Endothelial cell of umbilical vein (primary cell): ENCODE measurements at regions not wholly inside any gene's neighbourhood (a gene's known extent, or its start where the extent isn't known, plus 50 kb on each side); places are given as distances from the start of the nearest gene placed in this dataset.

Experiments
- BruUV-seq: library from RNA; stranded (reverse); fragments of 400-500 nt; replicated peaks from 2 replicates; lab custom pipeline; 2021; lab: Mats Ljungman, UMichigan
- CTCF ChIA-PET: fragments of 300-600, 350-600 bp; sonication (Branson Sonifier 250); formaldehyde crosslinking; loops from one replicate; lab custom pipeline; 2021; ENCODE audit warnings: antibody characterized with exemption, inconsistent platforms; lab: Charles Lee
- POLR2A ChIA-PET: fragments of 300-600, 350-600 bp; sonication (Branson Sonifier 250); formaldehyde crosslinking; loops from one replicate; lab custom pipeline; 2021; ENCODE audit warnings: antibody characterized with exemption, inconsistent platforms; lab: Charles Lee
- DNase-seq: peaks from one replicate; pipeline ENCODE4 v3.0.0-alpha.2; 2011; ENCODE audit warnings: low read depth, low spot score
- FAIRE-seq: peaks from 2 replicates; lab custom pipeline; 2011; peaks lifted over from hg19 to GRCh38; lab: Jason Lieb, UNC
- H2AFZ ChIP-seq: 2 replicates; pipeline ENCODE4 v1.6.0; 2012; ENCODE audit warnings: low read depth, low read length, control low read depth, inconsistent platforms
- H3K27ac ChIP-seq: 2 replicates; pipeline ENCODE4 v1.5.1; 2011; ENCODE audit warnings: low read depth, mild to moderate bottlenecking, control low read depth, low read length, moderate library complexity; ENCODE audit not compliant: insufficient read depth
- H3K27me3 ChIP-seq, 2 experiments: 2 replicates each; pipeline versions ENCODE4 v1.6.0 to v1.6.1; 2011; ENCODE audit warnings: low read length in 2 of 2, mixed read lengths in 1 of 2; ENCODE audit not compliant: control insufficient read depth in 2 of 2, insufficient read depth in 2 of 2
- H3K36me3 ChIP-seq, 2 experiments: 2 replicates in 1 of 2; 3 replicates in 1 of 2; pipeline ENCODE4 v1.5.1; 2011; ENCODE audit warnings: low read length in 2 of 2, mild to moderate bottlenecking in 1 of 2, moderate library complexity in 1 of 2; ENCODE audit not compliant: control insufficient read depth in 2 of 2, insufficient read depth in 2 of 2; ENCODE audit errors: extremely low read depth in 1 of 2
- H3K4me1 ChIP-seq: 3 replicates; pipeline ENCODE4 v1.5.1; 2011; ENCODE audit warnings: mild to moderate bottlenecking, low read length; ENCODE audit not compliant: control insufficient read depth, insufficient read depth; ENCODE audit errors: extremely low read depth
- H3K4me2 ChIP-seq: 2 replicates; pipeline ENCODE4 v1.6.1; 2011; ENCODE audit warnings: low read length, control low read depth, mixed read lengths; ENCODE audit not compliant: insufficient read depth
- H3K4me3 ChIP-seq, 3 experiments: fragments of 200-600 bp in 1 of 3; sonication (generic), shearing (Covaris generic) in 1 of 3; replicated peaks in 1 of 3; 2 replicates each; pipeline ENCODE4 v1.5.1; 2011 to 2016; ENCODE audit warnings: control low read depth in 3 of 3, low read length in 3 of 3, mild to moderate bottlenecking in 2 of 3, inconsistent platforms in 1 of 3, low read depth in 1 of 3, moderate library complexity in 1 of 3; ENCODE audit not compliant: insufficient read depth in 1 of 3
- H3K79me2 ChIP-seq: 2 replicates; pipeline ENCODE4 v1.6.0; 2012; ENCODE audit warnings: low read length, inconsistent platforms; ENCODE audit not compliant: control insufficient read depth, insufficient read depth
- H3K9ac ChIP-seq: replicated peaks from 2 replicates; pipeline ENCODE3; 2011; ENCODE audit warnings: low read length, control low read depth; ENCODE audit not compliant: insufficient read depth; ENCODE audit errors: extremely low read depth
- H3K9me1 ChIP-seq: replicated peaks from 3 replicates; pipeline ENCODE4 v1.6.0; 2011; ENCODE audit warnings: mild to moderate bottlenecking, low read length; ENCODE audit not compliant: control insufficient read depth, insufficient read depth; ENCODE audit errors: extremely low read depth
- H3K9me3 ChIP-seq: replicated peaks from 2 replicates; pipeline ENCODE4 v1.5.1; 2012; ENCODE audit warnings: low read length, inconsistent platforms; ENCODE audit not compliant: control insufficient read depth, insufficient read depth
- H4K20me1 ChIP-seq: replicated peaks from 2 replicates; pipeline ENCODE3; 2011; ENCODE audit warnings: mild to moderate bottlenecking, low read length; ENCODE audit not compliant: control insufficient read depth, insufficient read depth; ENCODE audit errors: extremely low read depth
- CTCF ChIP-seq, 2 donors: IDR thresholded peaks; 1 replicate in 1 of 2; 2 replicates in 1 of 2; pipeline ENCODE4 v1.5.1; 2011; ENCODE audit warnings: low read length in 2 of 2, mild to moderate bottlenecking in 2 of 2, moderate library complexity in 2 of 2, control low read depth in 1 of 2, inconsistent platforms in 1 of 2, low read depth in 1 of 2; ENCODE audit not compliant: insufficient read depth in 1 of 2; ENCODE audit errors: extremely low read depth in 1 of 2
- EZH2 ChIP-seq: IDR thresholded peaks from 2 replicates; pipeline ENCODE4 v1.6.1; 2012; ENCODE audit warnings: borderline replicate concordance, low read depth, mild to moderate bottlenecking, moderate library complexity, low read length, inconsistent platforms; ENCODE audit not compliant: severe bottlenecking
- GATA2 ChIP-seq: IDR thresholded peaks from 2 replicates; pipeline ENCODE4 v1.7.0; 2011; ENCODE audit warnings: low read depth, mild to moderate bottlenecking, moderate library complexity, mixed read lengths, low read length; ENCODE audit not compliant: insufficient read length, insufficient read depth
- MYC ChIP-seq: IDR thresholded peaks from one replicate; pipeline ENCODE4 v1.6.1; 2011; ENCODE audit warnings: mild to moderate bottlenecking, low read depth, low read length
- POLR2A ChIP-seq: IDR thresholded peaks from 2 replicates; pipeline ENCODE4 v1.6.1; 2012; ENCODE audit warnings: low read depth, mild to moderate bottlenecking, control low read depth, low read length
- dilution Hi-C: fragments of 300-500 bp; cut with MboI; formaldehyde crosslinking; loops from one replicate; pipeline ENCODE4 v1.15.0; 2019; ENCODE audit warnings: low sequenced_read_pairs; ENCODE audit not compliant: extremely low pct_ligation_motif_present
- intact Hi-C: fragments of 100-400 bp; cut with micrococcal nuclease; formaldehyde crosslinking; loops from one replicate; pipeline ENCODE4 v1.10.0; 2022

- no peaks in the 10 kb centered on the region for H3K27me3 ChIP-seq
- H3K36me3 ChIP-seq = no peaks in the 10 kb centered on the region
- intact Hi-C loops = no loop called here
- FAIRE-seq (no peak), DNase-seq (no peak)
- CTCF ChIA-PET = no interaction called here
- H3K9me3 ChIP-seq = no peaks in the 10 kb centered on the region
- no peaks in the 10 kb centered on the region for H3K9me1 ChIP-seq
- H3K4me1 ChIP-seq = no peaks in the 10 kb centered on the region
- no peak overlapping the region for H3K4me2 ChIP-seq
- no TSS peak for BruUV-seq
- no peak overlapping the region for H2AFZ ChIP-seq
- no peak overlapping the region for H3K9ac ChIP-seq
- dilution Hi-C loops = no loop called here
- TF ChIP-seq EZH2 (no peak), MYC (no peak), GATA2 (no peak), POLR2A (no peak)
- H3K79me2 ChIP-seq = no peaks in the 10 kb centered on the region
- POLR2A ChIA-PET = no interaction called here
- H4K20me1 ChIP-seq = no peaks in the 10 kb centered on the region
- no peak overlapping the region for H3K27ac ChIP-seq
- no peak overlapping the region for H3K4me3 ChIP-seq
These were observed 502.6 kb downstream of the FUT8 start for GRCh38 chr14:65915125-65915524.

GRCh38 chr14:65916055-65916454 is 503.5 kb downstream of the FUT8 start:
- dilution Hi-C loops = no loop called here
- no peak for FAIRE-seq
- no TSS peak for BruUV-seq

More at GRCh38 chr14:65916055-65916454, 503.5 kb downstream of the FUT8 start:
- ChIA-PET CTCF (no interaction called here), POLR2A (no interaction called here)
- Histone ChIP-seq H3K27me3 (no peaks in the 10 kb centered on the region), H3K4me3 (no peak overlapping the region), H3K4me2 (no peak overlapping the region), H3K4me1 (no peaks in the 10 kb centered on the region), H4K20me1 (no peaks in the 10 kb centered on the region), H3K9ac (no peak overlapping the region), H3K9me3 (no peaks in the 10 kb centered on the region), H3K27ac (no peak overlapping the region), H3K36me3 (no peaks in the 10 kb centered on the region), H3K9me1 (no peaks in the 10 kb centered on the region), H3K79me2 (no peaks in the 10 kb centered on the region), H2AFZ (no peak overlapping the region)
- TF ChIP-seq CTCF (IDR thresholded peaks at IDR 0.05; ENCODE audit: extremely low read depth in 1 of 2, insufficient read depth in 1 of 2, low read depth in 1 of 2, low read length in 2 of 2) (no peak), POLR2A (no peak), GATA2 (no peak)
- intact Hi-C loops = no loop called here
- DNase-seq = no peak
